ENCODE measurements at regions not wholly inside any gene's neighbourhood (a gene's known extent, or its start where the extent isn't known, plus 50 kb on each side); places are given as distances from the start of the nearest gene placed in this dataset.

GRCh38 chr2:64338910-64339500, 115.0 kb upstream of the LGALSL start:
- no peak for DNase-seq (ENCODE audit: low read depth)

GRCh38 chr2:64341461-64341860, 112.5 kb upstream of the LGALSL start:
- DNase-seq (ENCODE audit: low read depth), result no peak

DNA sequence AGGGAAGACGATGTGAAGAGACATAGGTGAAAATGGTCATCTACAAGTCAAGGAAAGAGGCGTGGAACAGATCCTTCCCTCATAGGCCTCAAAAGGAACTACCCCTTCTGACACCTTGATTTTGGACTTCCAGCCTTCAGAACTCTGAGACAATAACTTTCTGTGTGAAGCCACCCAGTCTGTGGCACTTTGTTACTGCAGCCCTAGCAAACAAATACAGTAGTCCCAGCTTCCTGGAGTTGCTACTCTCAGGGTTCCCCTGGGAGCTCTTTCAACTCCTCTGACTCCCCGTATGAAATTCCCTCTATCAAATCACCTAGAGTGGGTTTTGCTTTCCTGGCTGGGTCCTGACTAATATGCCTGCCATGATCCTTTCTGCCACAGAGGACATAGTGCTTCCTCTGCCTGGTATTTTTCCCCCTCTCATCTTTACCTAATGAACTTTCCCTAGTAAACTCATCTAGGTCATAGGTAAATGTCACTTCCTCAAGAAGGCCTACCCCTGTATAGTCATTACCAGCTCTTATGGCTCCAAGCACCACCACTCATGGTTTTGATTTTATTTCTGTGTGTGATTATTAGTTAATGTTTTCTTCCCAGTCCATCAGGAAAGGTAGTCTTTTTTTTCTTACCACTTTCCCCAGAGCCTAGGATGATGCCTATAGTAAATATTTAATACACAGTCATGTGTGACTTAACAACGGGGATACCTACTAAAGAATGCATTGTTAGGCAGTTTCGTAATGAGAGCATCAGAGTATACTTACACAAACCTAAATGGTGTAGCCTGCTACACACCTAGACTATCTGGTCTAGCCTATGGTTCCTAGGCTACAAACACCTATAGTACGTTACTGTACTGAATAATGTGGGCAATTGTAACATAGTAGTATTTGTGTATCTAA, 111.5 kb upstream of the LGALSL start:
- no peak for DNase-seq (ENCODE audit: low read depth)

DNA sequence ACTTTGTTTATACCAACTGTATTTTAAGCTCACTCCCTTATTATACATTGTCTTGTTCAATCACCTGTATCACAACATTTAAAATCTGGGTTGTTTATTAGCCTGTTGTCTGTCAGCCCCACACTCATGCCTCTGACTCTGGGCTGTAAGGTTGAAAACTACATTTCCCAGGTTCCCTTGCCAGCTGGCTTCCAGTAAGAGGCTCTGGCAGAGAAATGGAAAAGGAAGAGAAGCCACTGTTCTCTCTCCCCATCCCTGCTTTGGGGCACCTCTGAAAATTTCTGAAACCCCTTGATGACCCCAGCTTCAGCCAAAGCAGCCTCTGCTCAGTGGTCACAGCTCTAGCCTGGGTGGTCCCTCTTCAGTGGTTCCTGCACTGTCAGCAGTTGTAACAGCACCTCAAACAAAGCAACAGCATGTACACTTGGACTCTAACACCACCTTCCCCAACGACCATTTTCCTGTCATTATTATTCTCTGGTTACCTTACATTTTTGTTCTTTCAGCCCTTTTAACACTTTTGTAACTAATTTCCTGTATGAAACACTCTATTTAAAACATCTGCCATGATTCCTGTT, 108.9 kb upstream of the LGALSL start:
- no peak for DNase-seq (ENCODE audit: low read depth)

GRCh38 chr2:64345998-64346397, 108.0 kb upstream of the LGALSL start:
- no peak for DNase-seq (ENCODE audit: low read depth)

GRCh38 chr2:64348386-64349130, 105.4 kb upstream of the LGALSL start:
- DNase-seq (ENCODE audit: low read depth), result no peak

GRCh38 chr2:64349131-64349530, 104.8 kb upstream of the LGALSL start:
- DNase-seq (ENCODE audit: low read depth), result no peak

DNA sequence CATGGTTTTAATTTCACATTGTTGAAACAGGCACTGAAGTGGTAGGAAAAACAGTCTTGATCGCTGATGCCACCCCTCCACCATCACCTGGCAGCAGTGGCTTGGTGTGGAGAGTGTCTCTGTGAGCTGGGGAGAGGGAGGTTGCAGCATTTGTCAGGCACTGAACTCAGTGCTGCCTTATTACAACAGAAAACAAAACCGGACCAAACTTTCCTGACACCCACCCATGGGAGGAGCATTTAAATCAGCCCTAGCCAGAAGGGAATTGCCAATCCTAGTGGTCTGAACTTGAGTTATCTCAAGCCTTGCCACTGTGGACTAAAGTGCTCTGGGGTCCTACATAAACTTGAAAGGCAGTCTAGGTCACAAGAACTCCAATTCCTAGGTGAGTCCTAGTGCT, 103.0 kb upstream of the LGALSL start:
- DNase-seq (ENCODE audit: low read depth), result no peak

DNA sequence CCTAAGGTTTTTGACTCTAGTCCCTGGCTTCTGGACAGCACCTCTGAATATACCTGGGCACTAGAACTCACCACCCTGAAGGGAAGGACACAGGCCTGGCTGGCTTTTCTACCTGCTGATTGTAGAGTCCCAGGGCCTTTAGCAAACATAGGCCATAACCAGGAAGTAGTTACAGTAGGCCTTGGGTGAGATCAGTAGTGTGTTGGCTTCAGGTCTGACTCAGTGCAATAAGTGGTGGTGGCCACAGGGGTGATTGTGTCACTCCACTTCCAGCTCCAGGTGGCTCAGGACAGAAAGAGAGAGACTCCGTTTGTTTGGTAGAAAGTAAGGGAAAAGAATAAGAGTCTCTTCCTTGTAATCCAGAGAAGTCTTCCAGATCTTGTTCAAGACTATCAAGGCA, 101.7 kb upstream of the LGALSL start:
- no peak for DNase-seq (ENCODE audit: low read depth)

- peak; percentile 94 for DNase-seq (ENCODE audit: low read depth)
Observed at GRCh38 chr2:64354857-64355680, 98.9 kb upstream of the LGALSL start.

DNA sequence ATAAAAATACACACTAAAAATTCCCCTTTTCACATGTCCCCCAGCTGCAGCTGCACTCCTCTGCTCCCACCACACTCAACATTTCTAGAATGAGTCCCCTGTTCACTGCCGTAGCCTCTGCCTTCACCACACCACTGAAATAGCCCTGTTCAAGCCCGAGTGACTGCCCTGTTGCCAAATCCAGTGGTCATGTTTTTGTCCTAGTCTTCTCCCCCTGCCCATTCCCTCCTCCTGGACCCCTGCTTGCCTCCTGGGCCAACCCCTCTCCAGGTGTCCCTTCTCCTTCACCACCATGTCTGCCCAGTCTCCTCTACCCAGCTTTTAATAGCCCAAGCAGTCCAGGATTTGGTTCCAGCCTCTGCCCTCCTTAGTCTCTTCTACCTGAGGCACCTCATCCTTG, 97.1 kb upstream of the LGALSL start:
- DNase-seq (ENCODE audit: low read depth), result no peak

DNA sequence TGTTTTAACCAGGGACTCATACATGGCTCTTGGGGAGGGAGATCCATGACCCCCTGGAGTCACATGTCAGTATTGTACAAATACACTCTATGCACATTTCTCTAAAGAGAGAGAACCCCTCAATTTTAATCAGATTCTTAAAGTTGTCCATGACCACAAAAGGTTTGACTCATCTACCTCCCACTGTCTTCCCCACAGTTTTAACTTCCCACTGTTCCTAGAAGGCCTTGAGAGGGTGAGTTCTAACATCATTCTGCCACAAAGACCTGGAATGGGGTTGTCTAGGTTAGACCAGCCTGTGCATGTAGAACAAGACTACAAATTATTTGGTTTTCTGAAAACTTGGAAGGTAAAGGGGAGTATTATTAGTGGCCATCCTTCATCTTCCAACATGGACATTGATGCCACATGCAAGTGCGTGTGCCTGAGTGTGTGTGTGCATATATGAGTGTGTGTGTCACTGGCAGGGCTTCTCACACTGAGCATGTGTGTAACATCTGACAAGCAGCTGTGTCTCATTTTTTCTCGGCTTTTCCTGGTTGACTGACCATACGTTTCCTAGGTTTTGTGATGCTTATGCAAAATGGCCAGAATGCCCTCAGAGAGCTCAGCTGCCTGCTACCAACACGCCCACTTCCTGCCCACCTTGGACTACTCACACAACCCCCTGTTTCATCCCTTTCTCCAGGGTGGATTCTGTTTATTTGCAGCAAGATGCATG, 94.6 kb upstream of the LGALSL start:
- no peak for DNase-seq (ENCODE audit: low read depth)

GRCh38 chr2:64359892-64360657, 93.9 kb upstream of the LGALSL start:
- no peak for DNase-seq (ENCODE audit: low read depth)

DNA sequence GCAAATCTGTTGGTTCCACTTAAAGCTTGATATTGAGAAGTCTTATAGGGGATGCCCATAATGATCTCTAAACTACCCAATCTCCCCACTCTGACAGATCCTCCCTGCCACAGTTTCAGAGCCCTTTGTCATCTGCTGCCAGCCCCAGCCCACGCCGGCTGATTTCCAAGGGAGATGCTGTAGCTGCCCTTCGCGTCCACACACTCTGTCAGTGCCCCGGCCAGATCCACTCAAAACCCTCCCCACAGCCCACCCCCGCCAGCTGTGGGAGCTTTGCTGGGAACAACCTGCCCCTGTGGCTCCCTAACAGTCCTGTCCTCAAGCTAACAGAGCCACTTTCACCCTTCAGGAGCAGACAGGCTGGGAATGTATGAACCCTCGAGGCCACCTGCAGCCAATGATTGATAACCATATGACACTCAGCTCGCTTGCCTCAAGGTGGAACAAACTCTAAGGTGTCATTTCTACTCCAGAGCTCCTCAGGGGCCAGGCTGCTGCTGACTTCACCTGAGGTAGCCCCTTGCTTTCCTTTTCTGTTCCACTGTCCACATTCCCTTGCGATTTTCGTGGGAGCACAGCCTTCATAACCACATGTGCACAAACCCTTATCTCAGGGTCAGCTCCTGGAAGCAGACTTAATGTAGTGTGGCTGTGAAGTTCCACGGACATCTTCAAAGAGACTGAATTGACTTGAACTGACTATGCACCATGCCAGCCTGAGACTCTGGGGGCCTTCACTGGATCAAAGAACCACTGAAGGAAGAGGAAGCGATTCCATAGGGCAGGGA, 92.6 kb upstream of the LGALSL start:
- no peak for DNase-seq (ENCODE audit: low read depth)

GRCh38 chr2:64362562-64363026, 91.4 kb upstream of the LGALSL start:
- DNase-seq (ENCODE audit: low read depth), result no peak

DNA sequence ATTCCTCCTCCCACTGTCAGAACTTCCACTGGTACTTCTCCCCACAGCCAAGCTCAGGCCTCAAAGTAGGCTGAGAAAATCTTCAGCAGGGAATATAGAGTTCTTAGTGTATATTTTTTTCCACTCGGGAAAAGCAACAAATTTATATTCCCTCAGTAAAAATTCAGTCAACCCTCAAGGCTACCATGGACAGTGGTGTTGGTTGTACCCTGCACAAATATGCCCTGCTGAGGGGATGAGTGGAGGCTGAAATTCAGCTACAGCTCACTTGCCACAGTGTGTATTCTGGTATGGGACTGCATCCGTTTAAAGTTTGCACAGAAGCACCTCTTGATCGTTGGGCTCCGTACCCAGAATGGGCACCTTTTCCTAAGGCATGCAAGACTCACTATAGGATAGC, 90.8 kb upstream of the LGALSL start:
- no peak for DNase-seq (ENCODE audit: low read depth)

DNA sequence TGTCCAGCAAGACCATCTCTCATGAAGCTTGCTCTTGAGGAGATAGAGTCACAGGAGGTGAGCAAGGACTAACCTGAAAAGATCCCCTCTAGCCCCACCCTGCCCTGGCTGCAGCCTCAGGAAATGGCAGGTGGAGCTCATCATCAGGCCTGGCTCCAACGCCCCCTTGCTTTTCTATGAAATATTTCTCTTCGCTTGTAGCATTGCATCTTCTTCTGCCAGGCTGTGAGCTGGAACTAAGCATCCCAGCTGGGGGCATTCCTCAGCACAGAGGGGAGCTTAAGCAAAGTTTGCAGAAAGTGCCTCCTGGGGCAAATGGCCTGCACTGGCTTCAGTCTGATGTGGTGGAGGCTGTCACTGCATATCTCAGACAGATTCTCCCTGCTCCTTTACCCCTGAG, 90.1 kb upstream of the LGALSL start:
- DNase-seq (ENCODE audit: low read depth), result no peak

GRCh38 chr2:64367444-64368232, 86.3 kb upstream of the LGALSL start:
- DNase-seq (ENCODE audit: low read depth), result no peak

- no peak for DNase-seq (ENCODE audit: low read depth)
Observed at GRCh38 chr2:64369706-64370105, 84.3 kb upstream of the LGALSL start.

All from CMK (cell line).